DOHH2 (cell line): ENCODE measurements at regions not wholly inside any gene's neighbourhood (a gene's known extent, or its start where the extent isn't known, plus 50 kb on each side); places are given as distances from the start of the nearest gene placed in this dataset.

Source experiments
- EZH2phosphoT487 ChIP-seq: fragments of 200-600 bp; sonication (generic); IDR thresholded peaks from 2 replicates; pipeline ENCODE4 v1.6.1; 2017; ENCODE audit warnings: borderline replicate concordance, mild to moderate bottlenecking, antibody characterized with exemption, low read length, moderate library complexity, mixed read lengths
- TF ChIP-seq, protein P1 (sequence below): fragments of 200-600 bp; sonication (generic); IDR thresholded peaks from one replicate; pipeline ENCODE4 v1.5.1; 2014; ENCODE audit warnings: antibody characterized with exemption, mild to moderate bottlenecking, low read depth, low read length; ENCODE audit not compliant: poor library complexity, severe bottlenecking

GRCh38 chr3:137854533-137855261, 90.6 kb downstream of the SOX14 start:
- TF ChIP-seq, protein P1, sequence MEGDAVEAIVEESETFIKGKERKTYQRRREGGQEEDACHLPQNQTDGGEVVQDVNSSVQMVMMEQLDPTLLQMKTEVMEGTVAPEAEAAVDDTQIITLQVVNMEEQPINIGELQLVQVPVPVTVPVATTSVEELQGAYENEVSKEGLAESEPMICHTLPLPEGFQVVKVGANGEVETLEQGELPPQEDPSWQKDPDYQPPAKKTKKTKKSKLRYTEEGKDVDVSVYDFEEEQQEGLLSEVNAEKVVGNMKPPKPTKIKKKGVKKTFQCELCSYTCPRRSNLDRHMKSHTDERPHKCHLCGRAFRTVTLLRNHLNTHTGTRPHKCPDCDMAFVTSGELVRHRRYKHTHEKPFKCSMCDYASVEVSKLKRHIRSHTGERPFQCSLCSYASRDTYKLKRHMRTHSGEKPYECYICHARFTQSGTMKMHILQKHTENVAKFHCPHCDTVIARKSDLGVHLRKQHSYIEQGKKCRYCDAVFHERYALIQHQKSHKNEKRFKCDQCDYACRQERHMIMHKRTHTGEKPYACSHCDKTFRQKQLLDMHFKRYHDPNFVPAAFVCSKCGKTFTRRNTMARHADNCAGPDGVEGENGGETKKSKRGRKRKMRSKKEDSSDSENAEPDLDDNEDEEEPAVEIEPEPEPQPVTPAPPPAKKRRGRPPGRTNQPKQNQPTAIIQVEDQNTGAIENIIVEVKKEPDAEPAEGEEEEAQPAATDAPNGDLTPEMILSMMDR: no peak
- no peak for TF ChIP-seq EZH2phosphoT487
